GM21390 (cell line): ENCODE measurements at regions not wholly inside any gene's neighbourhood (a gene's known extent, or its start where the extent isn't known, plus 50 kb on each side); places are given as distances from the start of the nearest gene placed in this dataset.
"Not testable (repeated sequence)": the region's sequence is repeated elsewhere in the genome, so short reads cannot be mapped to it uniquely, and the experiment has no call there.

Experiments
- ATAC-seq: cut with Tn5 transposase; IDR thresholded peaks from one replicate; pipeline ENCODE4 v1.9.1; 2021; ENCODE audit not compliant: unreplicated experiment

- ATAC-seq = no peak
Observed at GRCh38 chr13:34159946-34160345, 342.0 kb downstream of the RFC3 start.

GRCh38 chr13:34161931-34162543, 344.1 kb downstream of the RFC3 start:
- ATAC-seq = no peak

- ATAC-seq = no peak
Observed at GRCh38 chr13:34162544-34162933, 344.6 kb downstream of the RFC3 start.

GRCh38 chr13:34164582-34164981, 346.6 kb downstream of the RFC3 start:
- ATAC-seq = no peak

GRCh38 chr13:34165158-34165557, 347.2 kb downstream of the RFC3 start:
- ATAC-seq = no peak

- ATAC-seq = no peak
Observed at GRCh38 chr13:34166406-34166805, 348.5 kb downstream of the RFC3 start.

- no peak for ATAC-seq
Observed at GRCh38 chr13:34167347-34167746, 349.4 kb downstream of the RFC3 start.

- no peak for ATAC-seq
Observed at GRCh38 chr13:34172048-34172447, 354.1 kb downstream of the RFC3 start.

- ATAC-seq = no peak
Observed at GRCh38 chr13:34174671-34175145, 356.8 kb downstream of the RFC3 start.

- no peak for ATAC-seq
Observed at GRCh38 chr13:34175551-34175950, 357.6 kb downstream of the RFC3 start.

GRCh38 chr13:34176633-34177032, 358.7 kb downstream of the RFC3 start:
- no peak for ATAC-seq

- ATAC-seq = no peak
Observed at GRCh38 chr13:34179481-34179880, 361.5 kb downstream of the RFC3 start.

- no peak for ATAC-seq
Observed at GRCh38 chr13:34179927-34180326, 362.0 kb downstream of the RFC3 start.

- ATAC-seq = not testable (repeated sequence)
Observed at GRCh38 chr13:34181256-34181655, 363.3 kb downstream of the RFC3 start.

GRCh38 chr13:34189946-34190345, 372.0 kb downstream of the RFC3 start:
- ATAC-seq = no peak

- ATAC-seq = no peak
Observed at GRCh38 chr13:34201050-34201913, 383.3 kb downstream of the RFC3 start.

GRCh38 chr13:34207334-34207733, 389.4 kb downstream of the RFC3 start:
- ATAC-seq = no peak

GRCh38 chr13:34207872-34208271, 389.9 kb downstream of the RFC3 start:
- ATAC-seq = no peak

GRCh38 chr13:34208336-34208735, 390.4 kb downstream of the RFC3 start:
- ATAC-seq = no peak

- no peak for ATAC-seq
Observed at GRCh38 chr13:34210341-34210740, 392.4 kb downstream of the RFC3 start.

- no peak for ATAC-seq
Observed at GRCh38 chr13:34214686-34215085, 396.7 kb downstream of the RFC3 start.

- no peak for ATAC-seq
Observed at GRCh38 chr13:34216256-34216655, 398.3 kb downstream of the RFC3 start.
